ENCODE measurements at regions not wholly inside any gene's neighbourhood (a gene's known extent, or its start where the extent isn't known, plus 50 kb on each side); places are given as distances from the start of the nearest gene placed in this dataset.

DNA sequence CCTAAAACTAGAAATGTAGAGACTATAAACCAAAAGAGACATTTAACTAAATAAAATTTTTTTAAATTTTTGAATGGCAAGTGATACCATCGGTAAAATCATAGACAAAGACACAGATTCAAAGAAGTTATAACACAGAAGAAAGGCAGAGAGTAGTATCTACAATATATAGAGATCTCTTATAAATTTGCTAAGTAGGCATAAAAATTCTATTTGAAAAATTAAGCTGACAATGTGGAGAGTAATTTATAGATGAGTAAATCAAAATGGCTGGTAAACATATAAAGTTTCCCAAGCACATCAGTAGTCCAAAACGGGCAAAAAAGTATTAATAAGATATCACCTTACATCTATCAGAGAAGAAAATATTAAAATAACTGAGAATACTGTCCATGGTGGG, 1061.0 kb downstream of the ADGRL2 start:
- TF ChIP-seq CTCF (IDR thresholded peaks at IDR 0.05; ENCODE audit: low read length) (no peak), EZH2 (IDR thresholded peaks at IDR 0.05; ENCODE audit: borderline replicate concordance, low read length) (no peak)
